A172 (cell line): ENCODE measurements at regions not wholly inside any gene's neighbourhood (a gene's known extent, or its start where the extent isn't known, plus 50 kb on each side); places are given as distances from the start of the nearest gene placed in this dataset.
"Not testable (repeated sequence)": the region's sequence is repeated elsewhere in the genome, so short reads cannot be mapped to it uniquely, and the experiment has no call there.

Source experiments
- DNase-seq: peaks from one replicate; pipeline ENCODE4 v3.0.0-alpha.2; 2015; ENCODE audit warnings: low spot score

DNA sequence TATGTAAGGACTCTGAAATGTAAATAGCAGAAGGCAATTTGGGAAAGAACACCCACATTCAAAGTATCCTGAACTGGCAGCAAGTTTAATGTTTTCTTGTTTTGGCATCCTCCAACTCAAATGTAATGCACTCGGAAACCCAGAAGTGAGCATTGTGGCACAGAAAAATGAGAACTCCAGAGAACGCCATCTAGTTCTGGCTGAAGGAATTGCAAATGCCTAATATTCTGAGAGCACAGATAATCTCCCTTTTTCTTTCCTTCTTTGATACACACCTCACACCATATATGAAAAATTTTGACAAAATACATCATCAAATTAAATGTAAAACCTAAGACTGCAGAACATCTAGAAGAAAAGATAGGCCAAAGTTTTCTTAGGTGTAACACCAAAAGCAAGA, 52.1 kb downstream of the PWWP3B start:
- no peak for DNase-seq

DNA sequence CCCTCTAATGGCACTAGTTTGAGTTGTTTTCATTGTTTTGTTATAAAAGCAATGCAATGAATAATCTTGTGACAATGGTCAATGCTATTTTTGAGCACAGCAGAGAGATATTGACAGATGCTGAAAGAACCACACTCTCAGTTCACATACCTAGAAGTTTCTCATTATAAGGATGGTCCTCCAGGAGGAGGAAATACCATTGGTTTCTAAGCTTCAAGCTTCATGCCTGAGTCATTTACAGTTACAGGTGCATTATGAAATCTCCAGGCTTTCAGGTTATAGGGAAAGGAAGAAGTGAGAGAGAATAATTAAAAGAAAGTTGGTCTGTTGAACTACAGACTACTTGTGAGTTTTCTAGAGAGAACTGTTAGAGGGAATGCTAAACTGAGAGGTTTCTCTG, 75.3 kb downstream of the PWWP3B start:
- no peak for DNase-seq

- no peak for DNase-seq
Observed at GRCh38 chrX:106246511-106246910, 78.4 kb downstream of the PWWP3B start.

DNA sequence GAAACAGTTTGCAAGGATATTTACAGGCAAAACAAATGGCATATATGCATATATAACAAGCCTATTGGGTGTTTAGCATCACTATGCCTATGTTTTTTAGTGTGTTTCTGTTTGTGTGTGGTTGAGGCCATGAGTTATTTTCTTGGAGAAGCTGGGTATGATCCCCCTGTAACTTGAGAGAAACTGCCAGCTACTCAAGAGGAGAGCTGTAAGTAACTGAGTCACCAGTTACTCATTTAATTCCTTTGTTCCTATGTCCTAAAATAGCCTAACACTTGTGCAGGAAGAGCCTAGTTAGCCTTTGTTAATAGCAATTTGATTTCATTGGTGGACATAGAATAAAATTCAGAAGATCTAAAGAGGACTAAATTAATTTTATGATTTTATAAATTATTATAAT, 79.1 kb downstream of the PWWP3B start:
- DNase-seq = no peak

DNA sequence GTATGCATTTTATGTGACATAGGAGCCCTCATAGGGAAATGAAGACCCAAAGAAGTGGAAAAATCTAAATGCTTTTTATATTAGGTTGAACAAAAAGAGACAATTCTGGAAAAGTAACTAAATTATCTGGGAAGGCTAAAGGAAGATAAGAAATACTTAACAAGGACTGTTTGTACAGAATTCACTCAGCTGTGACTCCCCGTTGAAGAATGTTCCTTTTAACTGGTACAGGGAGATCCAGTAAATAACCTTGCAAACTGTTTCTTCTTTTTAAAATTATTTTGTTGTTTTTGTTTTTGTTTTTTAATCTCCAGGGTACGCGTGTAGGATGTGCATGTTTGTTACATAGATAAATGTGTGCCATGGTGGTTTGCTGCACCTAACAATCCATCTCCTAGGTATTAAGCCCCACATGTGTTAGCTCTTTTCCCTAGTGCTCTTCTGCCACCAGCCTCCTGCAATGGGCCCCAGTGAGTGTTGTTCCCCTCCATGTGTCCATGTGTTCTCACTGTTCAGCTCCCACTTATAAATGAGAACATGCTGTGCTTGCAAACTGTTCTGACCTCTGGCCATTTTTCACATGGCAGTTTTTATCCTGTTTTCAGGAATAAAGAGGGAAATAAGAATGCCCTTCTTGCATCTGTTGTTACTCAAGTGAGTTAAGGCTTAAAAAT, 81.7 kb downstream of the PWWP3B start:
- DNase-seq = no peak

- no peak for DNase-seq
Observed at GRCh38 chrX:106263817-106264216, 95.7 kb downstream of the PWWP3B start.

DNA sequence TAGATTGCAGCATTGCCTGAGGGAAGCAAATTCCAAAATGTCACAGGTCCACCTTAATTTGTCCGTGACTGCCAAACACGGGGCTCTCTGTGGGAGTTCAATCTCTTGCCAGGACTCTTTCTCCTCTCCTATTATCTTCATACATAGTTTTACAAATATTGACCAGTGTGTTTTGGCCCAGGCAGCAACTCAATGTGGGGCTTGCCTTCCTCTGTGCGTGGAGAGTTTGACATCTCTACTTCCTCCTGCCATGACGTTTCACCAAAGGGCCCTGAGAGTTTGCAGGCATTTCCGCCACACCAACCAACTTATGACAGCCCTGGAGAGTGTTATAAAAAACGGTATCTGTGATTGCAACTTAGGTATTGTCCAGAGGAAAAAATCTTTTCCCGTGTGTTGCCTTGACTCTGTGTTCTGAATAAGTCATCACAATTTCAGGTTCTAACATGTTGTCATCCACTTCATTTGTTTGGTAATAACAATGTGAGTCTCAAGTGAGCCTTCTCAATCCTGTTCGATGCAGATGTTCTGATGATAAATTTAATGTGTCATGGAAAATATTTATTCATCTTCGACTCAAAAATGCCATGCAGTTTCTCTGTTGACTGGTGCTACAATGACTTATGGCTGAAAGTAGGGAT, 106.0 kb downstream of the PWWP3B start:
- not testable (repeated sequence) for DNase-seq

GRCh38 chrX:106275172-106275571, 107.1 kb downstream of the PWWP3B start:
- DNase-seq = not testable (repeated sequence)

GRCh38 chrX:106278951-106279350, 110.8 kb downstream of the PWWP3B start:
- DNase-seq = no peak

DNA sequence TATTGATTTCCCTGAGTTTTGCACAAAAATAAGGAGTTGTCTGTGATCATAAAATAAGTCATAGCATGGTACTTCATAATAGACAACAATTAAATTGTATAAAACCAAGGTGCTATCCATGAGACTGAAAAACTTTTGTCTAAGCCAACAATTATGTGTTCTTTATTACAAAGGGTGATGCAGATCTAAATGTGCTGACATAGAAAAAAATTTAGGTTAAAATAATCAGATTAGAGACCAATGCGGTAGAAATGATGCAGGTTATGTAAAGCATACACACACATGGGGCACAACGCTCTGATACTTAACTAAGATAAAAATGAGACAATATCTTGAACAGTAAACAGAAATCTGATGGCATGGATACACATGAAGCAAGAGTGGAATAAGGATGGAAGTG, 113.3 kb downstream of the PWWP3B start:
- DNase-seq = no peak

DNA sequence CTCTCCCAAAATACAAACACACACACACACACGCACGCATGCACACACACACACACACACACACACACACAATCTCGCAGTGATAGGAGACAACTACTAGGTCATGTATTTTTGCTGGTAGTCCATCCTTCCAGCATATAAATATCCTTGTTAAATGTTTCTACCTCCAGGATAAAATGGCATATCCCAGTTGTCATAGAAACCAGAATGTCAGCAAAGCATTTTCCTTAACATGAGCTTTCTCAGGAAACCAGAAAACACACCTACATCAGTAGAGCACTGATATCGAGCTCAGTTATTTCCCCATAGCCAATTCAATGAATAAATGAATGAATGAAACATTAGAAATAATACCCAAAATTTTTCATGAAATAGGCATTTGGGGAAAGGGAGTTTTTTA, 115.7 kb downstream of the PWWP3B start:
- DNase-seq = no peak

- no peak for DNase-seq
Observed at GRCh38 chrX:106284431-106285025, 116.4 kb downstream of the PWWP3B start.

DNA sequence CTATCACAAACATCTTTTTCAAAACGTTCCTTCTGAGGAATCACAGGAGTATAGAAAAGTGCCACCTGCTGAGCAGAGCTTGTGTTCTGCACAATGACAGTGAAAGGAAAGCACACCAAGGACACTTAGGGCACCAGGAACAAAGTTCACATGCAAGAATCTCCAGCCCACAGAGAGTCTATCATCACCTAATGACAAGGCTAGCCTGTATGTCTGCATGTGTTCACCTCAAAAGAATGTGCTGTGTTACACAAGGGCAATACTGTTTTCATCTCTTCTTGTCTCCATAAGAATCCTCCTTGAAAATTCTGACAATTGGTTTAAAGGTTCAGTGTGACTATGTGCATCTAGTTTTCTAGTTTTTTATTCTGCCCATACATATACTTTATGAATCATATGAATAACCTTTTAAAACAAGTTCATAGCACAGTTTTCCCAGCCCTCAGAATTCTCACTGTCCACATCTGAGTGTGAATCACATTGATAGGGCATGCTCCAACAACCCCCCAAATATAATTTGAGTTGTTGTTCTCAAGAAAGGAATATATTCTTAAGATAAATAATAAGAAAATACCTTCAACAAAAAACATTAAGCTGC, 118.0 kb downstream of the PWWP3B start:
- DNase-seq = no peak

DNA sequence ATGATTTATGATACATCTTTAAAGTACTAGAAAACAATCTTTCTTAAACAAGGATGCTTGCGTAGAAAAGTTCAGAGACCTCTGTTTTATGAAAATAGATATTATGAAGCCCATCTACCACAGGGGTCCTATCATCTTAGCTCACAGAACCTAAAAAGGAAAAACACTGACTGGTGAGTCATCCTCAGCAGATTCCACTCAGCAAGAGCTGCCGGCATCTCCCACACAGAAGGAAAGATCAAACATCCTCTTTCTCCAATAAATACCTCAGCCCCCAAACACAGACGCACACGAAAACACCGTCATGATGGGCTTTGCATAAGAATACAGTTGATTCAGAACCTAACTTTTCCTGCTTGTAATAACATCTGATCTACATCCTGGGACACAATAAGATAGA, 122.7 kb downstream of the PWWP3B start:
- not testable (repeated sequence) for DNase-seq

GRCh38 chrX:106291779-106292390, 123.8 kb downstream of the PWWP3B start:
- not testable (repeated sequence) for DNase-seq

GRCh38 chrX:106300239-106300638, 132.1 kb downstream of the PWWP3B start:
- no peak for DNase-seq

- DNase-seq = no peak
Observed at GRCh38 chrX:106300656-106301055, 132.6 kb downstream of the PWWP3B start.

- DNase-seq = no peak
Observed at GRCh38 chrX:106302304-106302703, 134.2 kb downstream of the PWWP3B start.

DNA sequence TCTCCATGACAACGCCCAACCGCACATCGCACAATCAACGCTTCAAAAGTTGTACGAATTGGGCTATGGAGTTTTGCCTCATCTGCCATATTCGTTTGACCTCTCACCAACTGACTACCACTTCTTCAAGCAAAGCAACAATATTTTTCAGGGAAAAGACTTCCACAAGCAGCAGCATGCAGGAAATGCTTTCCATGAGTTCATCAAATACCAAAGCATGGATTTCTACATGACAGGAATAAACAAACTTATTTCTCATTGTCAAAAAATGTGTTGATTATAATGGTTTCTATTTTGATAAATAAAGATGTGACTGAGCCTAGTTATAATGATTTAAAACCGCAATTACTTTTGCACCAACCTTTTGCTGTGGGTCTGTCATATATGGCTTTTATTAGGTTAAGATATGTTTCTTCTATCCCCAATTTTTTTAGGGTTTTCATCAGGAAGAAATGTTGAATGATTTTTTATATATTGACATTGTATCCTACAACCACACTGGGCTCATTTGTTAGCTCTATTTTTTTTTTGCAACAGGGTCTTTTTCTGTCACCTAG, 138.4 kb downstream of the PWWP3B start:
- no peak for DNase-seq

- DNase-seq = no peak
Observed at GRCh38 chrX:106323357-106323756, 155.3 kb downstream of the PWWP3B start.

DNA sequence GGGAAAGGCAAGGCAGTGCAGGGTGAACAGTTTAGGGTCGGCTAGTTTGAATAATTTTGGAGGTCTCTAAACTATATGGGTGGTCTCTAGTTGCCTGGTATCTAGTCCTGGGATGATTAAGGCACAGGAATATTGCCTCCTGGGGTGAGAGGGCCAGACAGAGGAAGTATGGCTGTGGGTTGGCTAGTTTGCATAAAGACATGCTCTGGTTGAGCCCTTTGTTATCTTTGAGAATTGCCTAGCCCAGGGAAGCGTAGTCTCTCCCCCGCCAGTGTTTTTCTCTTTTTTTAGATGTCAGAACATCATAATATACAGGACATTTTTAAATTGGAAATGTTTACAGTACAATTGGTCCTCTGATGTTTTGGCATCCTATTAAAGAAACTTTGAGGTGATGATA, 163.5 kb downstream of the PWWP3B start:
- no peak for DNase-seq

GRCh38 chrX:106341823-106342222, 173.7 kb downstream of the PWWP3B start:
- DNase-seq = no peak
